IPS DF 19.7 (cell line): ENCODE measurements at regions not wholly inside any gene's neighbourhood (a gene's known extent, or its start where the extent isn't known, plus 50 kb on each side); places are given as distances from the start of the nearest gene placed in this dataset.

Source experiments
- DNase-seq: peaks from one replicate; pipeline ENCODE4 v3.0.0-alpha.2; 2013; ENCODE audit warnings: low read depth, low spot score

- no peak for DNase-seq
These were observed 115.0 kb upstream of the LGALSL start for GRCh38 chr2:64338910-64339500.

GRCh38 chr2:64341461-64341860, 112.5 kb upstream of the LGALSL start:
- no peak for DNase-seq

- no peak for DNase-seq
These were observed 111.5 kb upstream of the LGALSL start for GRCh38 chr2:64342195-64343099.

- DNase-seq = no peak
These were observed 108.9 kb upstream of the LGALSL start for GRCh38 chr2:64344999-64345576.

- DNase-seq = no peak
These were observed 108.0 kb upstream of the LGALSL start for GRCh38 chr2:64345998-64346397.

- DNase-seq = no peak
These were observed 105.4 kb upstream of the LGALSL start for GRCh38 chr2:64348386-64349130.

GRCh38 chr2:64349131-64349530, 104.8 kb upstream of the LGALSL start:
- DNase-seq = no peak

- DNase-seq = no peak
These were observed 103.0 kb upstream of the LGALSL start for GRCh38 chr2:64350996-64351395.

- DNase-seq = no peak
These were observed 101.7 kb upstream of the LGALSL start for GRCh38 chr2:64352292-64352691.

- no peak for DNase-seq
These were observed 98.9 kb upstream of the LGALSL start for GRCh38 chr2:64354857-64355680.

- no peak for DNase-seq
These were observed 97.1 kb upstream of the LGALSL start for GRCh38 chr2:64356906-64357305.

- no peak for DNase-seq
These were observed 94.6 kb upstream of the LGALSL start for GRCh38 chr2:64359171-64359891.

GRCh38 chr2:64359892-64360657, 93.9 kb upstream of the LGALSL start:
- no peak for DNase-seq

GRCh38 chr2:64361151-64361938, 92.6 kb upstream of the LGALSL start:
- no peak for DNase-seq

- DNase-seq = no peak
These were observed 91.4 kb upstream of the LGALSL start for GRCh38 chr2:64362562-64363026.

- DNase-seq = no peak
These were observed 90.8 kb upstream of the LGALSL start for GRCh38 chr2:64363140-64363539.

GRCh38 chr2:64363848-64364247, 90.1 kb upstream of the LGALSL start:
- no peak for DNase-seq

- DNase-seq = no peak
These were observed 86.3 kb upstream of the LGALSL start for GRCh38 chr2:64367444-64368232.
